ENCODE measurements at regions not wholly inside any gene's neighbourhood (a gene's known extent, or its start where the extent isn't known, plus 50 kb on each side); places are given as distances from the start of the nearest gene placed in this dataset.

DNA sequence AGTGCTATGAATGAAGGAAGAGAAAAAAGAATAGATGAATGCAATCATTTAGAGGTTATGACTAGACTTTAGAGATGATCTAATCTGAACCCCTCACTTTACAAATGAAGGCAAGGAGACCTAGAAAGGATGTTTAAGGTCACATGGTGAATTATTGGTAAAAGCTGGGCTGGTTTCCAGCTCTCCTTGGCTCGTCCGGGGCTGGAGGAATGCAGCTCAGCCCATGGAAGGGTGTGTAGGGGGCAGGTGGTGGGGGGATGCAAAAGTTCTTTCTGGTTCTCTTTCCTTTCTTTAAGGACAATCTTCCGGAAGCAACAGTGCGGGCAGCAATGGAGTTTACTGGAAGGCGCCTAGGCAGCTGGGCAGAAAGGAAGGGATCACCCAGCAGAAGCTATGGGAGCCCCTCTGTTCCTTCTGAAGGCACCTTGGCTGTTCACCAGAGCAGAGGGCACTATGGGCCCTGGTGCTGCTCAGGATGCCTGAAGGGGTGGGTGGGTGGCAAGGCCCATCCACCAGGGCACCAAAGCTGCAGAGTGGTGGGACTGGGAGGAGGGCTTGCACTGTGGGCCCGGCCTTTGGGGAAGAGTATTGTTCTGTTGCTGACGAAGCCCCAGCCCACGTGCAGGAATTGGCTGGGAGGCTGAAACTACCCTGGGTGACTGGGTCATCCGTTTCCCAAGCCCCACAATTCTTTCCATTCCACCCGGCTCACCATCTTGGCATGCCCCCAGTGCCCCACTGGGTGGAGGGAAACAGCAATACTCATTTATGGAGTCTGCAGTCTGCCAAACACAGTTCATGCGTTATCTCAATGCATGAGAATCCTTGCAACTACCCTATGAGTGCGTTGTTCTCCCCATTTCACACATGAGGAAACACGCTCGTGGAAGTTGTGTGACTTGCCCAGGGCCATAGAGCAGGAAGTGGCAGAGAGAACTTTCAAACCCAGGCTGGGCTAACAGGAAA lies 78.2 kb downstream of the IRF2BPL start:
- DNase-seq (no peak), ATAC-seq (no peak)
- peaks cover 49 to 50% of the 10 kb centered on the region in 2 donors for H3K4me1 ChIP-seq
- H3K27me3 ChIP-seq = no peaks in the 10 kb centered on the region
- H3K4me3 ChIP-seq = no peak overlapping the region
- no peaks in the 10 kb centered on the region for H3K36me3 ChIP-seq
- no peaks in the 10 kb centered on the region for H3K9me3 ChIP-seq
- intact Hi-C loops (cut with DNase I; ENCODE audit: low total_unique reads) (no loop called here), in situ Hi-C loops (cut with MboI; ENCODE audit: low sequenced_read_pairs in 4 of 4) (no loop called here)
- peak overlapping the region in 2 of 4 donors; percentile 16 to 31 for H3K27ac ChIP-seq
- TF ChIP-seq POLR2A (IDR thresholded peaks at IDR 0.05) = no peak

DNA sequence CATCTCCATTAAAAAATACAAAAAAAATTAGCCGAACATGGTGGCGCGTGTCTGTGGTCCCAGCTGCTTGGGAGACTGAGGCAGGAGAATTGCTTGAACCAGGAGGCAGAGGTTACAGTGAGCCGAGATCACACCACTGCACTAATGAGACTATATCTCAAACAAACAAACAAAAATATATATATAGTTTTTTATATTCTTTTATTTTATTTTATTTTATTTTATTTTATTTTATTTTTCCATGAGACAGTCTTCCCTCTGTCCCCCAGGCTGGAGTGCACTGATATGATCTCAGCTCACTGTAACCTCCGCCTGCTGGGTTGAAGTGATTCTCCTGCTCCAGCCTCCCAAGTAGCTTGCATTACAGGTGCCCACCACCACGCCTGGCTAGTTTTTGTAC lies 79.5 kb downstream of the IRF2BPL start:
- Histone ChIP-seq H3K4me3 (no peak overlapping the region), H3K27me3 (no peaks in the 10 kb centered on the region), H3K36me3 (no peaks in the 10 kb centered on the region), H3K9me3 (no peaks in the 10 kb centered on the region), H3K4me1 (peaks cover 35 to 36% of the 10 kb centered on the region in 2 donors), H3K27ac (no peak overlapping the region)
- intact Hi-C loops (cut with DNase I; ENCODE audit: low total_unique reads) (no loop called here), in situ Hi-C loops (cut with MboI; ENCODE audit: low sequenced_read_pairs in 4 of 4) (loop anchor here in 1 of 4 donors (5.0 kb wide), 1 partner anchor 37 kb away; no protein-coding TSS in a partner anchor)
- TF ChIP-seq POLR2A (IDR thresholded peaks at IDR 0.05) (no peak), CTCF (IDR thresholded peaks at IDR 0.05 in 4 of 5, conservative IDR thresholded peaks at IDR 0.05 in 1 of 5) (no peak)
- DNase-seq (no peak), ATAC-seq (no peak)

- peaks cover 29 to 32% of the 10 kb centered on the region in 2 donors for H3K4me1 ChIP-seq
- H3K36me3 ChIP-seq = no peaks in the 10 kb centered on the region
- no peaks in the 10 kb centered on the region for H3K9me3 ChIP-seq
- peak overlapping the region in 3 of 4 donors; percentile 77 to 84 (median 81) for H3K27ac ChIP-seq
- TF ChIP-seq POLR2A (IDR thresholded peaks at IDR 0.05) (no peak), CTCF (IDR thresholded peaks at IDR 0.05 in 4 of 5, conservative IDR thresholded peaks at IDR 0.05 in 1 of 5) (no peak)
- ATAC-seq (no peak), DNase-seq (no peak)
- intact Hi-C loops (cut with DNase I; ENCODE audit: low total_unique reads) (no loop called here), in situ Hi-C loops (cut with MboI; ENCODE audit: low sequenced_read_pairs in 4 of 4) (loop anchor here in 1 of 4 donors (5.0 kb wide), 1 partner anchor 36 kb away; no protein-coding TSS in a partner anchor)
- H3K4me3 ChIP-seq = no peak overlapping the region
- no peaks in the 10 kb centered on the region for H3K27me3 ChIP-seq
Observed at GRCh38 chr14:76948213-76948947, 80.1 kb downstream of the IRF2BPL start.

GRCh38 chr14:76947838-76948184 lies 80.7 kb downstream of the IRF2BPL start:
- Histone ChIP-seq H3K36me3 (no peaks in the 10 kb centered on the region), H3K9me3 (no peaks in the 10 kb centered on the region), H3K27ac (peak overlapping the region; percentile 77 to 84 (median 81)), H3K4me1 (peaks cover 25 to 26% of the 10 kb centered on the region in 2 donors), H3K27me3 (no peaks in the 10 kb centered on the region), H3K4me3 (peak overlapping the region in 1 of 4 donors; percentile 41)
- no peak for TF ChIP-seq CTCF (IDR thresholded peaks at IDR 0.05 in 4 of 5, conservative IDR thresholded peaks at IDR 0.05 in 1 of 5)
- intact Hi-C loops (cut with DNase I; ENCODE audit: low total_unique reads) = loop anchor here (2.0 kb wide), 1 partner anchor 123 kb away; no protein-coding TSS in a partner anchor
- in situ Hi-C loops (cut with MboI; ENCODE audit: low sequenced_read_pairs in 4 of 4) = loop anchor here in 1 of 4 donors (5.0 kb wide), 1 partner anchor 36 kb away; no protein-coding TSS in a partner anchor
- DNase-seq = no peak
- ATAC-seq = no peak
